GM18508 (cell line): ENCODE measurements at regions not wholly inside any gene's neighbourhood (a gene's known extent, or its start where the extent isn't known, plus 50 kb on each side); places are given as distances from the start of the nearest gene placed in this dataset.
"Not testable (repeated sequence)": the region's sequence is repeated elsewhere in the genome, so short reads cannot be mapped to it uniquely, and the experiment has no call there.

Experiments used
- ATAC-seq: cut with Tn5 transposase; IDR thresholded peaks from one replicate; pipeline ENCODE4 v1.9.1; 2021; ENCODE audit warnings: moderate number of reproducible peaks; ENCODE audit not compliant: insufficient read depth, unreplicated experiment

DNA sequence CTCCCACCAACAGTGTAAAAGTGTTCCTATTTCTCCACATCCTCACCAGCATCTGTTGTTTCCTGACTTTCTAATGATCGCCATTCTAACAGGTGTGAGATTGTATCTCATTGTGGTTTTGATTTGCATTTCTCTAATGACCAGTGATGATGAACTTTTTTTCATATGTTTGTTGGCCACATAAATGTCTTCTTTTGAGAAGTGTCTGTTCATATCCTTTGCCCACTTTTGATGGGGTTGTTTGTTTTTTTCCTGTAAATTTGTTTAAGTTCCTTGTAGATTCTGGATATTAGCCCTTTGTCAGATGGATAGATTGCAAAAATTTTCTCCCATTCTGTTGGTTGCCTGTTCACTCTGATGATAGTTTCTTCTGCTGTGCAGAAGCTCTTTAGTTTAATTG is 687.3 kb upstream of the ADGRB3 start:
- not testable (repeated sequence) for ATAC-seq

- ATAC-seq: no peak
Measured at GRCh38 chr6:67935976-67936477, 699.1 kb upstream of the ADGRB3 start.

DNA sequence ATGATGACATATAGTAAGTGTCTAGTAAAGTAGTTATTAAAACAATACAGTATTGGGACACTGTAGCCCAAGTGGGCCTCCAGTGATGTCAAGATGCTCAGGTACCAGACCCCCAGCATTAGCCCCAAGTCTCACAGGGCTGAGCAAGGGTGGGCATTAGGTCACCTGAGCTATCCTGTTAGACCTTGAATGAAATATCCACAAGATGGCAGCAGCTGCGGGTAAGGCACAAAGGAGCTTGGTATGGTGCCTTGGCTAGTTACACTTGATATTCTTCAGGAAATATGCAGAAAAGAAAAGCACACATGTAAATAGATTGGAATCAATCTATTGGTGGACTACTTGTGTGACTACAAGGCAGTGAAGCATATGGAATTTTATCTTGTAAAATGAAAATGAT is 701.8 kb upstream of the ADGRB3 start:
- ATAC-seq: no peak

- ATAC-seq: not testable (repeated sequence)
Measured at GRCh38 chr6:67922588-67922987, 712.5 kb upstream of the ADGRB3 start.

DNA sequence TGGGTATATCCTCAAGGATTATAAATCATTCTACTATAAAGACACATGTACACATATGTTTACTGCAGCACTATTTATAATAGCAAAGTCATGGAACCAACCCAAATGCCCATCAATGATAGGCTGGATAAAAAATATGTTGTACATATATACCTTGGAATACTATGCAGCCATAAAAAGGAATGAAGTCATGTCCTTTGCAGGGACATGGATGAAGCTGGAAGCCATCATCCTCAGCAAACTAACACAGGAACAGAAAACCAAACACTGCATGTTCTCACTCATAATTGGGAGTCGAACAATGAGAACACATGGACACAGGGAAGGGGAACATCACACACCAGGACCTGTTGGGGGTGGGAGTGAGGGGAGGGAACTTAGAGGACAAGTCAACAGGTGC is 715.0 kb upstream of the ADGRB3 start:
- not testable (repeated sequence) for ATAC-seq

- ATAC-seq: no peak
Measured at GRCh38 chr6:67916399-67916798, 718.7 kb upstream of the ADGRB3 start.

GRCh38 chr6:67914419-67914818 is 720.7 kb upstream of the ADGRB3 start:
- ATAC-seq: no peak

- no peak for ATAC-seq
Measured at GRCh38 chr6:67909354-67909753, 725.7 kb upstream of the ADGRB3 start.

GRCh38 chr6:67908379-67908778 is 726.7 kb upstream of the ADGRB3 start:
- ATAC-seq: no peak

DNA sequence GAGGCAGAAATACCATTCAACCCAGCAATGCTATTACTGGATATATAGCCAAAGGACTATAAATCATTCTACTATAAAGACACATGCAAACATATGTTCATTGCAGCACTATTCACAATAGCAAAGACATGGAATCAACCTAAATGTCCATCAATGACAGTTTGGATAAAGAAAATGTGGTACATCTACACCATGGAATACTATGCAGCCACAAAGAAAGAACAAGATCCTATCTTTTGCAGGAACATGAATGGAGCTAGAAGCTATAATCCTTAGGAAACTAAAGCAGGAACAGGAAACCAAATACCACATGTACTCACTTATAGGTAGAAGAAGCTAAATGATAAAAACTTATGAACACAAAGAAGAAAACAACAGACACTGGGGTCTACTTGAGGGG is 730.3 kb upstream of the ADGRB3 start:
- ATAC-seq: not testable (repeated sequence)

DNA sequence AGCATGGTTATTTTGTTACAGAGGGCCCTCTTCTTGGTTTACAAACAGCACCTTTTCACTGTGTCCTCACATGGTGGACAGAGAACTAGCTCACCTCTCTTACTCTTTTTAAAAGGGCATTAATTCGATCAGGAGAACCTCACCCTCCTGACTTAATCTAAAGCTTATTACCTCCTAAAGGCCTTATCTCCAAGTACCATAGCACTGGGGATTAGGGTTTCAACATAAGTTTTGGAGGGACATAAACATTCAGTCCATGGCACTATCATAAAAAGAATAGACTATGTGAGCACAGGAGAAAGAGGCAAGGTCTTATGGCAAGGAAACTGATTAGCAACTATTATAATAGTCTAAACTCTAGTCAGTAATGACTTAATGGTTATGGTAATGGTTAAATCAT is 736.2 kb upstream of the ADGRB3 start:
- ATAC-seq: no peak

DNA sequence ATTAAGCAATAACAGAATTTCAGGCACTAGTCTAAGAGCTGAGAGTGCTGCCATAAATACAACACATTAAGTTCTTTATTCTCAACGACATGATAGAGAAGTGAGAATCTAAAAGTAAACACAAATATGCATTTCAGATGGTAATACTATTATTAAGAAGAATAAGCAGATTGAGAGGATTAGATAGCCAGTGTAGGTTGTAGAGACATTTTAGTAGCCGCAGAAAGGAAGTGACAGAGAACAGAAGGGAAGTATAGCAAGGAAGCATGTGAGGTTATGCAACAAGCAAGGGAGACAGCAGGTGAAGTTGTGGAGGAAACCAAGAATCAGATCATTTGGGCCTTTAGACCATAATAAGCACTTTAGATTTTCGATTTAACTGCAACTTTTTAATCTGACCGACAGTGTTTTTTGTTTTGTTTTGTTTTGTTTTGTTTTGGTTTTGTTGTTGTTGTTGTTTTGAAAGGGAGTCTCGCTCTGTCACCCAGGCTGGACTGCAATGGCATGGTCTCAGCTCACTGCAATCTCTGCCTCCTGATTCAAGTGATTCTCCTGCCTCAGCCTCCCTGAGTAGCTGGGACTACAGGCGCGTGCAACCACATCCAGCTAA is 737.0 kb upstream of the ADGRB3 start:
- no peak for ATAC-seq

DNA sequence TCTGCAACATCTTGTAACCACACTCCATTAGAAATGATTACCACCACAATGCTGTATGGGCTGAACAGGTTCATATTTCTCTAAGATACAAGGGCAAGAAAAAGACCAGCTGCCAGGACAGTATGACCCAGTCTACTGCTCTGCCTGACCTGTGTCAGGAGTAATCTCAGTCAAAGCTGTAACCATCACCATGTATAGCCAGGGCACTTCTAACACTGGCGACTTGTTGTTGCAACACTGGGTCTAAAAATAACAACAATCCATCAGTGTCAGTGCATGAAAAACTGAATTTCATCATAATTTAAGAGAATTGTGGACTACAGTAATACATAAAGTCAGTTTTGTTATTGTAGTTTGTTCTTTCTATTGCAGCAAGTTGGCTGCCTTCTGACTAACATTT is 738.6 kb upstream of the ADGRB3 start:
- ATAC-seq: no peak

DNA sequence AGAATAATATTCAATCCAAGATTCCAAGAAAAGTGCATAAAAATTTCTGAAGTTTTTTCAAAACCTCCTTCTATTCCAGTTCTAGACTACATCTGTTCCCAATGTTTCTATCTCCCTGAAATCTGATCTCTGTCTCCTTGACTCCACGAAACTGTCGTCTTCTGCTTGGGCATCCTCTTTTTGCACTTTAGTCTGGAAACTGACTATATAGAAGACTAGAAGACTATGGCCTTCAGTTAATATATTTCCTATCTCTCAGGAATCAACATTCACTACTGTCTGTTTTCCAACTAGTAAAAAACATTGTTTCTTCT is 745.4 kb upstream of the ADGRB3 start:
- ATAC-seq: no peak

- ATAC-seq: no peak
Measured at GRCh38 chr6:67888886-67889681, 746.0 kb upstream of the ADGRB3 start.

DNA sequence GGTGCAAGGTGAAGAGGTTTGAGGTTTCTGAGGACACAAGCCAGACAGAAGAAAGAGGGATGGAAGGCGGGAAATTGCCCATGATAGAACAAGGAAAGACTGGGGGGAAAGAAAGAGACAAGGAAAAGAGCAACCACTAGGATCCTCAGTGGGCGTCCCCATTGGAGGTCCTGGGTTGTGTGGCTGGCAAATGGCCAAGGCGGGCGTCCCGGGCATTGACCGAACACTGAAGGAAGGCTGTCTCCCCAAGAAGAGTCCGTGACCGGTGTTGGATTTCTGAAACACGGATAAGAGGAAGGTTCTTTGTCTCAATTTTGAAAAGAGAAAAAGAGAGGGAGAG is 746.6 kb upstream of the ADGRB3 start:
- no peak for ATAC-seq

DNA sequence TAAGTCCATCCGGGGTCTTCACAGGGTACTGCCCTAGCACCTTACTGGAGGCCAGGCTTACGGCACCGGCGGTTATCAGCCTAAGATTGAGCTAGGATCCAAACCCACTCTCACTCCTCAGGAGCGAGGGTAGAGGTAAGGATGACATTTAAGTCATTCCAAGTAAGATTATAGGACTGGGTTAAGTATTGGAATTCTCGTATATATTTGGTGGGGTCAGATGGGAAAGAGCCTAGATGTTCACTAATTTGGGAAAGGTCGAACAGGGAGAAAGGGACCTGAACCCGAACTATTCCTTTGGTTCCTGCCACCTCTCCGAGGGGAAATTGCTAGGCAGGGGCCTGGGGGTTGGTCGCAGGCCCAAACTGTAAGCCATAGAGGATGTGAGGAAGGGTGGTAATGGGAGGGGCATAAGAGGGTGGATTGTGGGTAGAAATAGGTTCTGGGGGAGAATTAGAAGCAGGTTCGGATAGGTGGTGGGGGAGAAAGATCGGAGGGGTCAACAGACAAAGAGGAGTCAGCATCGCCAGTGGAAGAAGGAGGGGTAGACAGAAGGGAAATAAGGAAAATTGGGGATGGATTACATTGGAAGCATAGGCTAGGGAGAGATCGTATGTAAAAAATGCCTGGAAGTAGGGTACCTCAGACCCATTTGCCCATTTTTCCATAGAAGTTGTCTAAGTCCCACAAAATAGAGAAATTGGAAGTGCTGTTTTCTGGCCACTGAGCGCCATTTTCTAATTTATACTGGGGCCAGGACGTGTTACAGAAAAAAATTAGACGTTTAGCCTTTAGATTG is 747.1 kb upstream of the ADGRB3 start:
- no peak for ATAC-seq

- ATAC-seq: no peak
Measured at GRCh38 chr6:67887419-67887746, 747.7 kb upstream of the ADGRB3 start.

DNA sequence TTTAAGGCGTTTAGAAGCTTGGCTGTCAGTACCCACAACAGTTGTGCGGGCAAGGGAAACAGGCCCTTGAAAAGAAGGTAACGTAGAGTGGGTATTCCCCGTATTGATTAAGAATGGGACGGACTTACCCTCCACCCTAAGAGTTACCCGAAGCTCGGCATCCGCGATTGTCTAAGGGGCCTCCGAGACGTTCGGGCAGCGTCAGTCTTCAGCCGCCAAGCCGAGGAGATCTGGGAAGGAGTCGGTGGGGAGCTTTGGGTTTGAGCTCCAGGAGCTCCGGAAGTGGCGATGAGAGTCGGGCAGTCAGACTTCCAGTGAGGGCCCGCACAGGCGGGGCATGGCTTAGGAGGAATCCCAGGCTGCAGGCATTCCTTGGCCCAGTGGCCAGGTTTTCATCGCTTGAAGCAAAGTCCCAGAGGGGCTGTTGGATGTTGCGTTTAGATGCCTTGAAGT is 748.2 kb upstream of the ADGRB3 start:
- no peak for ATAC-seq

GRCh38 chr6:67886036-67886707 is 748.9 kb upstream of the ADGRB3 start:
- ATAC-seq: no peak
